ENCODE measurements at regions not wholly inside any gene's neighbourhood (a gene's known extent, or its start where the extent isn't known, plus 50 kb on each side); places are given as distances from the start of the nearest gene placed in this dataset.

DNA sequence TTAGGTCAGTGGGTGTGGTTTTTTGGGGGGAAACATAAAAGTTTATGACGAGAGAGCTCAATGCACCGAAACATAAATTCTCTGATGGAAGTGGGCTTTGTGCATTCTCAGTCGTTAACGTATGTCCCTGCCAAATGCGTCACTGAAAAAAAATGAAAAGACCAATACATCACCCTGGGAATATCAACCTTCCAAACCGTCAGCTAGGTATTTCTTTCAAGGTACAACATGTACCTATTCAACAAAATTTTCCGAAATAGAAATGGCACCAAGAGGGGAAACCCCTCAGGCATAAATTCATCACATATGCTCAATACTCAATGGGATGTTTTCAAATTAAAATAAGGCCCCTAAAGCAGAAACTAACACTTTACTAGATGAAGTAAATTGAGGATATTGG lies 266.6 kb upstream of the SUCLG2 start:
- Histone ChIP-seq H3K4me1 (ENCODE audit: insufficient read depth, low read length) (no peaks in the 10 kb centered on the region), H3K79me2 (ENCODE audit: insufficient read depth, low read length) (no peaks in the 10 kb centered on the region), H4K20me1 (ENCODE audit: insufficient read depth, low read length) (no peaks in the 10 kb centered on the region), H2AFZ (ENCODE audit: low read depth, low read length) (no peak overlapping the region), H3K36me3 (ENCODE audit: insufficient read depth, low read length) (no peaks in the 10 kb centered on the region), H3K4me3 (ENCODE audit: low read depth in 1 of 2, low read length in 2 of 2) (no peak overlapping the region), H3K9me3 (ENCODE audit: insufficient read depth, low read length, severe bottlenecking) (no peaks in the 10 kb centered on the region), H3K27ac (ENCODE audit: low read length) (no peak overlapping the region), H3K9ac (ENCODE audit: low read depth, low read length) (no peak overlapping the region), H3K4me2 (ENCODE audit: insufficient read depth, low read length) (no peak overlapping the region), H3K27me3 (ENCODE audit: insufficient read depth, low read length, poor library complexity) (no peaks in the 10 kb centered on the region)
- DNase-seq: no peak
- TF ChIP-seq EZH2 (IDR thresholded peaks at IDR 0.05; ENCODE audit: borderline replicate concordance, low read depth, low read length, severe bottlenecking): no peak
- no peak for TF ChIP-seq CTCF (IDR thresholded peaks at IDR 0.05; ENCODE audit: borderline replicate concordance, extremely low read depth, low read length, poor library complexity, severe bottlenecking)
- ATAC-seq (ENCODE audit: insufficient read depth, low read depth): no peak

- Histone ChIP-seq H4K20me1 (ENCODE audit: insufficient read depth, low read length) (no peaks in the 10 kb centered on the region), H3K4me3 (ENCODE audit: low read depth in 1 of 2, low read length in 2 of 2) (no peak overlapping the region), H3K4me2 (ENCODE audit: insufficient read depth, low read length) (no peak overlapping the region), H3K79me2 (ENCODE audit: insufficient read depth, low read length) (no peaks in the 10 kb centered on the region), H3K9me3 (ENCODE audit: insufficient read depth, low read length, severe bottlenecking) (no peaks in the 10 kb centered on the region), H2AFZ (ENCODE audit: low read depth, low read length) (no peak overlapping the region), H3K9ac (ENCODE audit: low read depth, low read length) (no peak overlapping the region), H3K27me3 (ENCODE audit: insufficient read depth, low read length, poor library complexity) (no peaks in the 10 kb centered on the region), H3K36me3 (ENCODE audit: insufficient read depth, low read length) (no peaks in the 10 kb centered on the region), H3K27ac (ENCODE audit: low read length) (no peak overlapping the region), H3K4me1 (ENCODE audit: insufficient read depth, low read length) (no peaks in the 10 kb centered on the region)
- ATAC-seq (ENCODE audit: insufficient read depth, low read depth) (no peak), DNase-seq (no peak)
- TF ChIP-seq EZH2 (IDR thresholded peaks at IDR 0.05; ENCODE audit: borderline replicate concordance, low read depth, low read length, severe bottlenecking) (no peak), CTCF (IDR thresholded peaks at IDR 0.05; ENCODE audit: borderline replicate concordance, extremely low read depth, low read length, poor library complexity, severe bottlenecking) (no peak)
Measured at GRCh38 chr3:67920311-67920710, 265.9 kb upstream of the SUCLG2 start.

DNA sequence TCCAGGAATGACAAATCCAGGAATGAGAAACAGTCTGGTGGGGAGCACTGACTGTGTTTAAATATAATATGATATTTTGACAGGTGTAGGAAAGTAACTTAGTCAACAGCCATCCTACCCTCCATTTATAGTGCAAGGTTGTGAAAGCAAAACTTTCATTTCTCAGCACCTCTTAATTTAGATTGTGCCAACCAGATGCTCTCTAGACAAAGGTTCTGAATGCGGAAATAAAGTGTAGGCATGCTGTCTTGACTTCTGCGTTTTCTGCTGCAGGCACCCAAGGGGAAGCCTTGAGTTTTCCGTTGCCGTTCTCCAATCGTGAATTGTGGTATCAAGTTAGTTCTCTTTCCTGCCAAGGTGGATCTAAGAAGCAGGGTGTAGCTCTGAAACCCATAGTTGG lies 261.9 kb upstream of the SUCLG2 start:
- TF ChIP-seq EZH2 (IDR thresholded peaks at IDR 0.05; ENCODE audit: borderline replicate concordance, low read depth, low read length, severe bottlenecking) (no peak), CTCF (IDR thresholded peaks at IDR 0.05; ENCODE audit: borderline replicate concordance, extremely low read depth, low read length, poor library complexity, severe bottlenecking) (no peak)
- Histone ChIP-seq H2AFZ (ENCODE audit: low read depth, low read length) (no peak overlapping the region), H3K27me3 (ENCODE audit: insufficient read depth, low read length, poor library complexity) (no peaks in the 10 kb centered on the region), H4K20me1 (ENCODE audit: insufficient read depth, low read length) (no peaks in the 10 kb centered on the region), H3K4me3 (ENCODE audit: low read depth in 1 of 2, low read length in 2 of 2) (no peak overlapping the region), H3K4me1 (ENCODE audit: insufficient read depth, low read length) (no peaks in the 10 kb centered on the region), H3K79me2 (ENCODE audit: insufficient read depth, low read length) (no peaks in the 10 kb centered on the region), H3K4me2 (ENCODE audit: insufficient read depth, low read length) (no peak overlapping the region), H3K9ac (ENCODE audit: low read depth, low read length) (no peak overlapping the region), H3K36me3 (ENCODE audit: insufficient read depth, low read length) (no peaks in the 10 kb centered on the region), H3K9me3 (ENCODE audit: insufficient read depth, low read length, severe bottlenecking) (no peaks in the 10 kb centered on the region), H3K27ac (ENCODE audit: low read length) (no peak overlapping the region)
- no peak for DNase-seq
- no peak for ATAC-seq (ENCODE audit: insufficient read depth, low read depth)

GRCh38 chr3:67907735-67908134 lies 253.3 kb upstream of the SUCLG2 start:
- Histone ChIP-seq H4K20me1 (ENCODE audit: insufficient read depth, low read length) (no peaks in the 10 kb centered on the region), H2AFZ (ENCODE audit: low read depth, low read length) (no peak overlapping the region), H3K27me3 (ENCODE audit: insufficient read depth, low read length, poor library complexity) (no peaks in the 10 kb centered on the region), H3K27ac (ENCODE audit: low read length) (no peak overlapping the region), H3K4me2 (ENCODE audit: insufficient read depth, low read length) (no peak overlapping the region), H3K4me3 (ENCODE audit: low read depth in 1 of 2, low read length in 2 of 2) (no peak overlapping the region), H3K4me1 (ENCODE audit: insufficient read depth, low read length) (no peaks in the 10 kb centered on the region), H3K9me3 (ENCODE audit: insufficient read depth, low read length, severe bottlenecking) (no peaks in the 10 kb centered on the region), H3K36me3 (ENCODE audit: insufficient read depth, low read length) (no peaks in the 10 kb centered on the region), H3K79me2 (ENCODE audit: insufficient read depth, low read length) (no peaks in the 10 kb centered on the region), H3K9ac (ENCODE audit: low read depth, low read length) (no peak overlapping the region)
- ATAC-seq (ENCODE audit: insufficient read depth, low read depth): no peak
- DNase-seq: no peak
- TF ChIP-seq CTCF (IDR thresholded peaks at IDR 0.05; ENCODE audit: borderline replicate concordance, extremely low read depth, low read length, poor library complexity, severe bottlenecking): no peak
- no peak for TF ChIP-seq EZH2 (IDR thresholded peaks at IDR 0.05; ENCODE audit: borderline replicate concordance, low read depth, low read length, severe bottlenecking)

Measured in DND-41 (cell line).